Erythroblast (primary cell): ENCODE measurements at regions not wholly inside any gene's neighbourhood (a gene's known extent, or its start where the extent isn't known, plus 50 kb on each side); places are given as distances from the start of the nearest gene placed in this dataset.

Experiments used
- DNase-seq, 2 experiments: peaks; one replicate each; lab custom pipeline; 2025; lab: John Stamatoyannopoulos, UW
- GATA1 ChIP-seq: IDR thresholded peaks from 2 replicates; pipeline ENCODE4 v1.6.1; 2011; ENCODE audit warnings: low read depth, mild to moderate bottlenecking, control low read depth, low read length, moderate library complexity
- POLR2A ChIP-seq: IDR thresholded peaks from 2 replicates; pipeline ENCODE4 v1.6.1; 2011; ENCODE audit warnings: mild to moderate bottlenecking, low read length

DNA sequence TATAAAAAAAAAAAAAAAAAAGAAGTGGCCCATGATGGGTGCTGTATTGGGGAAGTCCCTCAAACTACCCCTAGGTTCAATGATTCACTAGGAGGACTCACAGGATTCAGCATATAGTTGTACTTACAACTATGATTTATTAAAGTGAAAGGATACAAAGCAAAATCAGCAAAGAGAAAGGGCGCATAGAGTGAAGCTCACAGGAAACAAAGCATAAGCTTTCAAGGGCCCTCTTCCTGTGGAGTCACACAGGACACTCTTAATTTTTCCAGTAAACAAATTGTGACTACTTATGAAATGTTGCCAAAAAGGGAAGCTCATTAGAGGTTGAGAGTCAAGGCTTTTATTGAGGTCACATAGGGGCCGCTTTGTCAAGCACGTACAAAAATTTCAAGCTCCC lies 153.7 kb upstream of the GAP43 start:
- DNase-seq = no peak
- TF ChIP-seq POLR2A (no peak), GATA1 (no peak)

DNA sequence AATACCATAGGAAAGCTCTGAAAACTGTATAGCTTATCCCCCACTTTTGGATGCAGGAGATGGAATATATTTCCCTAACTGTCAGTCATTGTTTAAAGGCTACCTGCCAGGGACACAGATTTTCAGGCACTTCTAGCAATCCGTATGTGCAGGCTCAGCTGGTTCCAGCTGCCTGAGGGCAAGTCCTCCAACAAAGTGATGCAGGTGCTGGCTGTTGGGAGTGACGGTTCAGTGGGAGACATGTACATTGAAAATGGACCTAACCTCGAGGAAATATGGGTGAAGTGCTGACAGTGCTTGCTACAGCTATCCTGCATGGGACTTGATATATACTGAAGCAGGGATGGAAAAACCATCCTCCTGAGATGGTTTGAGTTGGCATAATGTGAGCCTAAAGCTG lies 153.1 kb upstream of the GAP43 start:
- no peak for DNase-seq
- no peak for TF ChIP-seq GATA1
- no peak for TF ChIP-seq POLR2A

DNA sequence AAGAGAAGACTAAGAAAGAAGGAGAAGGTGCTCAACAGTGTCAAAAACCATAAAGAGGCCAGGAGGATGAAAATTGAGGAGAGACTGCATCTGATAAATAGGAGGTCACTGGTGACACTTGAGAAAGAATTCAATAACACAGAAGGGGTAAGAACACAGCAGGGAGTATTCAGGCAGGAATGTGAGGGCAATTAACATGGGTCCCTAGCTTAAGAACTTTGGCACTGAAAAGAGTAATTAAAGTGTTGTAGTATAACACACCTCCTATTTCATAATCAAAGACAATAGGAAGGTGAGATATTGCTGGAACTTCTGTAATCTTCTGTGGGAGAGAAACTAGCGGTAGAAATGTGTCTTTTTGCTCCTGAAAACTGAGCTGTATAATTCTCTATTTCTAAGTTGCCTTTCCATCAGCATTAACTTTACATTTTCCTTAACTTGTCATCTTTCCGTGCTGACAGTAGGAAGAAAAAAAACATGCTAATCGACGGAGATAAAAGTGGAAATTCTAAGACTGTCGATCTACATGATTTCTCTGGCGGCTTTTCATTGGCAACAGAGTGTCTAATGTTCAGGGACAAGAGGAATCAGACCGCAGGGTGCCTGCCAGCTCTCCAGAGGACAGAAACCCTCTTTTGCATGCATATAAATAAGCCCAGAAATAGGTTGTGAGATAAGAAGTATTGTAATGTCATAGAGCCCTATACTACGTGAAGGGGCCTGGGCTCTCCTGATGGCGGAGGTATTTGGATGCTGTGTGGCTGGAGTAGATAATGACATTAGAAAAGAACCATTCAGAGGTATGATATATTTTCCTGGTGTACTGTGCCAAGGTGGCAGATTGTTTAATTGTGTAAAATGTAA lies 147.9 kb upstream of the GAP43 start:
- DNase-seq = no peak
- TF ChIP-seq POLR2A (no peak), GATA1 (no peak)

DNA sequence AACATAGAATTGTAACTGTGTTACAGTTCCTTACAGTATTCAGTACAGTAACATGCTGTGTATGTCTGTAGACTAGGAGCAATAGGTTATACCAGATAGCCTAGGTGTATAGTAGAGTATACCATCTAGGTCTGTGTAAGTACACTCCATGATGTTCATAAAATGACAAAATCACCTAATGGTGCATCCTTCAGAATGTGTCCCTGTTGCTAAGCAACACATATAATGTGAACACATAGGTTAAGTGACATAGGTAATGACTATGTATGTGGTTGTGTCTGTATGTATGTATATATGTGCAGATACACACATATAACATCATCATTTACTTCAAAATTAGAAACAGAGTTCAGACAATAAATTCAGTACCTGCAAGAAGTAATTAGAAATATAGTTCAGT lies 146.8 kb upstream of the GAP43 start:
- DNase-seq = no peak
- no peak for TF ChIP-seq POLR2A
- TF ChIP-seq GATA1 = no peak

DNA sequence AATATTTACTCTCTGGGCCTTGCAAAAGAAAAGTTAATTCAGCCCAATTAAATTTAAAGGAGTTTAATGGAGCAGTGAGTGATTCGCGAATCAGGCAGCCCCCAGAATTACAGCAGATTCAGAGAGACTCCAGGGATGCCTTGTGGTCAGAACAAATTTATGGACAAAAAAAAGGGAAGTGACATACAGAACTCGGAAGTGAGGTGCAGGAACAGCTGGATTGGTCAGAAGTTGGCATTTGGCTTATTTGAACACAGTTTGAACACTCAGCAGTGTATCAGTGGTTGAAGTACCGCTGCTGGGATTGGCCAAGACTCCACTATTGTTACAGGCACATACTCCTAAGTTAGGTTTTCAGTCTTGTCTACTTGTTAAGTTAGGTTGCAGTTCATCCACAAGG lies 145.0 kb upstream of the GAP43 start:
- no peak for DNase-seq
- TF ChIP-seq GATA1 (no peak), POLR2A (no peak)

DNA sequence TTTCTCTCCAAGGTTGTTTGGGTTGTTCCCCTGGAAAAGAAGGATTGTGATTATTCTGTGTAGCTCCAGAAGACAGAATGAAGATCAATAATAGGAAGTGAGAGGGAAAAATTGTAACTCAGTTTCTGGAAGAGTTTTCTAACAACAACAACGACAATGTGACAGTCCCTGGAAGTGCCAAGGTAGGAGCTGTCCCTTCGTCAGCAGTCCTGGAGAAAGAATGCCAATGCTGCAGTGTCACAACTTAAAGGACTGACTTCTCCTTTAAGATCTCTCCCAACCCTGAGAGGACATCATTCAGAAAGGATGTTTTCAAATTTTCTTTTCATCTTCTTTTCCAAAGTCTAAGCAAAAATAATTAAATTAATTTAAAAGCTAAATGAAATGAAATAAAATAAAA lies 136.4 kb upstream of the GAP43 start:
- no peak for DNase-seq
- TF ChIP-seq POLR2A (no peak), GATA1 (no peak)

DNA sequence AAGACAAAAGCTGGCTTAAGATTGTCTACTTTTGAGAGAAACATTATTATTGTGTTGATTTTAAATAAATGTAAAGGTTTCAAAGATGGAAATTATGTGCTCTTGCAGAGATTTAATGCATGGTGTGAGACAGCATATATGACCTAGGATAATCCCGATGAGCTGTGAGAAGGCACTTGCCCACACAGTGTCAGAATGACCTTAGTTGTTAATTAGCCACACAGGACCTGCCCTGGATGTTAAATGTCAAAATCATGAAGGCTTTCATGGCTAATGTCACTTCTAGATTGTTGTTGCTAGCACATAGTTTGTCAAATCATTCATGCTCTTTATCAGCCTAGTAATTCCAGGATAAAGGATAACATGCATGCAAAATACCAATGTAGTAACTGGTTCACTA lies 135.3 kb upstream of the GAP43 start:
- no peak for TF ChIP-seq GATA1
- no peak for TF ChIP-seq POLR2A
- DNase-seq = no peak

DNA sequence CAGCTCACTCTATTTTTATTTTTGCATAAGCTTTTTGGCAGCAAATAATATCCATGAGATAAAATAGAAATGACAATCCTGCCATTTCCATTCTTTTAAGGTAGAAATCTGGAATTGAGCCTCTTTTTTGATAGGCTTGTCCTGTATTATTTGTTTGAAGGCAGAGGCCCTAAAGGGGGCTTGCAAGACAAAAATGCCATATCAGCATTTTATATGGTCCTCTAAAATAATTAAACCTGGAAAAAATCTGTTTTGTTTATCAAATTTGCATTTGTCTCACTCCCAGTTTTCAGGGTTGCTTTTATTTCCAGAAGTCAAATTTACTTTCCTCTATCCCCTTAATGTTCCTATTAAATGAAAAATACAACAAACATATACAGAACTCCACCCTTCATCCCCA lies 134.9 kb upstream of the GAP43 start:
- DNase-seq = no peak
- TF ChIP-seq GATA1 (no peak), POLR2A (no peak)

DNA sequence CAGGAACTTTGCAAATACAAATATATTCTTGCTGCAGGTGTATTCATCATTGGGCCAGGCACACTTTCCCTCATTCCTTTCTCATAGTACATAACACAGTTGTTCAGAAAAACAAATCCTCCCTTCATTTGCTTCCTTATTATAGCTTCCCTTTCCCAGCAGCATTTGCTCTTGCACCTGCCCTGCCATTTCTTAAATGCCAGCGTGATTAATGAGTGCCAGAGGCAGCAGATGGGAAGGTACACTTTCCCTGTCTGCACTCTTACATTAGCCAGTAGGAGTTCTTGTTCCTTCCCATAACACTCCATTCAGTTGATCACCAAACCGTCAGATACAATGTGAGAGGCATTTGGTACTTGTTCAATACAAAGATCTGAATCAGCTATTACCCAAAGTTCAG lies 128.5 kb upstream of the GAP43 start:
- no peak for TF ChIP-seq POLR2A
- TF ChIP-seq GATA1 = no peak

DNA sequence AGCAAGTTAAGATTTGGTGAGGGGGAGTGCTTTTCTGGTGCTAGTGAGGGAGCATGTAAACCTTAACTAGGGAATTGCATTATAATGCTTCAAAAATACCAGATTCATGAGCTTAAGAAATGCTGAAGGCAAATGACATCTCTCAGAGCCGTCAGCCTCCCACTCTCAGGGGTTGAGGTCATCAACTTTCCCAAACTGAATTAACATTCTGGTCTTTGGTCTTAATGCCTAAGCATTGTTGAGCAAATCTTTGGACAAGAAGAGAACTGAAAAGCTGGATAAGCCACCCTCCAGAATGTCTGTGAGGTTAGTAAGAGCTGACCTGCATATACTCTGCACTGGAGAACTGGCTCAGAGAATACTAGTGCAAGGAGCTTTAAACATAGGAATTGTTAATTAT lies 124.9 kb upstream of the GAP43 start:
- DNase-seq = no peak
- TF ChIP-seq POLR2A = no peak

More for the DNA sequence above, 128.5 kb upstream of the GAP43 start:
- DNase-seq = no peak

DNA sequence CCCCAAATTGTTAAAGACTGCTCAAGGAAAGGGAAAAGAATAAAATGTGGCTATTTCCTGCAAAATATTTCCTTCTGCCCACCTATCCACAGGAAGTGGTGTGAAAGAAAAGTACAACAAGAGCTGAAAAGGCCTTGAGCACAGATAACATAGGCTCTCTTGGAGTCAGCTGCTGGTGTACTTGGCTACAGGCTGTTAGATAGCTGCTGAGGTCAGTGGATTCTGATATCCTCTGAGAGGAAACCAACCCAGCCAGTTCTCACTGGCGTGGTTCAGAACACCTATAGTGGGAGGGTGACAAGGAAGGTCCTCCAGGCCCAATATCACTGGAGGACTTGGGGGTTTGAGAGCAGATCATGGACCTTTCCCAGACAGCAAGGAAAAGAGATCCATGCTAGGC lies 124.4 kb upstream of the GAP43 start:
- TF ChIP-seq GATA1 (no peak), POLR2A (no peak)

DNA sequence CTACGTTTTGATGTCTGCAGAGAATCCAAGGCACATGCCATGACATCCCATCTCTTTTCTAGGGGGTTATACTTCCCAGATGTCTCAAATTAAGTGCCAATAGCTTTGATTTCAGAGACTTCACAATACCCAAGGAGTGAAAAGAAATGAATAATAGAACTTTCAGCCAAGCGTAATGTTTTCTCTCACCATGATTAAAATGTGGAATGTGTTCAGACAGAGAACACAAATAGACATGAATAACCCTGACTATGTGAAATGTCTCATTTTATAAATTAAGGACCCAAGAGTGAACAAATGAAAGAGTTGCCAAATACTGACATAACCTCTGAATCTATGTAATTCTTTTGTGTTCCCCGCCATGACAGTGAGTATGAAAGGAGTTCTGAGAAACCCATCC lies 123.6 kb upstream of the GAP43 start:
- no peak for DNase-seq
- TF ChIP-seq POLR2A (no peak), GATA1 (no peak)

More for the DNA sequence above, 124.4 kb upstream of the GAP43 start:
- DNase-seq = no peak

DNA sequence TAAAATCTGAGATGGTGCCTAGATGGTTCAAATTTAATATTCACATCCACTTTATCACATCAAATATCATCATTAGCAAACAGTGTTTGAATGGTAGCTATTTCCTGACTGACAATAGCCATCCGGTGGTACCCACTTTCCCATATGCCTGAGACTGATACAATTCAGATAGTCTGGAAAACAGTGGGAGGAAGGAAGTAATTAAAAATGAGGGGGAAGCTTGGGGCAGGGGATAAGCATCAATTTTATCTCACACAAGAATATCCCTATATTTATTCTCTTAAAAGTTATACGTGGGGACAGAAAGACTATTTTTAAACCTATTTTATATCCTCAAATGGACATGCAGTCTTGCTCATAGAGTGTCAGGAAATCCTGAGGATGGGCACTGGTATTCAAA lies 122.5 kb upstream of the GAP43 start:
- no peak for TF ChIP-seq POLR2A
- TF ChIP-seq GATA1 = no peak
- DNase-seq = no peak

DNA sequence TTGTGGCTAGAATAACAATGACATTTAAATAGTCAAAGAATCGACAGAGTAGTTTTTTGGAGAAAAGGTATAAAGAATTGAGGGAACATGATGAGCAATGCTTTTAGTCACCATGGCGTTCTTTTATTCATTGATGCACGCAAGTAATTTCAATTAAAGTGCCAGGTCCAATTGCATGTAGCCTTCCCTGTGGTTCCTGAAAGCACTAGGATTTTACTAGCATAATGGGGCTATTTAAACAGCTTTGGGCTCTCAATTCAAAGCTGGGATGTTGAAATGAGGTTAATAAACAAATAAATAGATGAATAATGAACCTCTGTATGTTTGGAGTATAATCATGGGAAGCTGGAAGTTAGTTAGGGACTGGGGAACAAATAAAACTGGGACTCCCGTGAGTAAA lies 121.2 kb upstream of the GAP43 start:
- no peak for DNase-seq
- no peak for TF ChIP-seq GATA1
- TF ChIP-seq POLR2A = no peak

DNA sequence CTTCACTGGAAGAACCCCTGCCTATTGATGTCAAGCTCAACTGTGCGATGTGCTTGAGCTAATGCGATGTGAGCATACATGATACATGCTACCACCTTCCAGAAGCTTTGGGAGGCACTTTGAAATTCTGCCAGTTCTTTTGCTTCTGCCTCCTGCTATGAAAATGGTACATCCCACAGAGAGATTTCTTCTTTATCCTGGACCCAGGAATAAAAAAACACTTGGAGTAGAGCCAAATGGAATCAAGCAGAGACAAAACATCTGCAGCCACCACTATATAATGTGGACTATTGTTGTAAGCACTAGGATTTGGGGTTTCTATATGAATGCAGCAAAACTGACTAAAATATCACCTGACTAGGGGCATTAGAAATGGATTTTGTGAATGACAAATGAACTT lies 119.9 kb upstream of the GAP43 start:
- no peak for TF ChIP-seq GATA1

More for the DNA sequence above, 119.9 kb upstream of the GAP43 start:
- DNase-seq = no peak
